Chondrocyte (in vitro differentiated cells): ENCODE measurements at regions not wholly inside any gene's neighbourhood (a gene's known extent, or its start where the extent isn't known, plus 50 kb on each side); places are given as distances from the start of the nearest gene placed in this dataset.

Experiments
- DNase-seq: peaks from one replicate; pipeline ENCODE4 v3.0.0; 2021; ENCODE audit warnings: mixed read lengths, low spot score
- H3K27ac Mint-ChIP-seq: one replicate; pipeline ENCODE4 v1.8.0; 2021; ENCODE audit warnings: mild to moderate bottlenecking, moderate library complexity, mixed read lengths; ENCODE audit not compliant: unreplicated experiment
- H3K27me3 Mint-ChIP-seq: 2 replicates; pipeline ENCODE4 v1.8.0; 2021; ENCODE audit warnings: low read depth, mixed read lengths
- H3K36me3 Mint-ChIP-seq: 2 replicates; pipeline ENCODE4 v1.8.0; 2021; ENCODE audit warnings: low read depth, mixed read lengths
- H3K4me1 Mint-ChIP-seq: 2 replicates; pipeline ENCODE4 v1.8.0; 2021; ENCODE audit warnings: low read depth, mild to moderate bottlenecking, mixed read lengths
- H3K4me3 Mint-ChIP-seq: one replicate; pipeline ENCODE4 v1.8.0; 2021; ENCODE audit warnings: mild to moderate bottlenecking, moderate library complexity, mixed read lengths; ENCODE audit not compliant: unreplicated experiment
- H3K9me3 Mint-ChIP-seq: 2 replicates; pipeline ENCODE4 v1.8.0; 2021; ENCODE audit warnings: low read depth, mixed read lengths
- CTCF ChIP-seq: fragments of 200-600 bp; sonication (generic); IDR thresholded peaks from 2 replicates; pipeline ENCODE4 v1.5.0; 2021; ENCODE audit warnings: antibody characterized with exemption, mild to moderate bottlenecking, moderate library complexity

- Mint-ChIP-seq H3K36me3 (no peaks in the 10 kb centered on the region), H3K9me3 (no peaks in the 10 kb centered on the region), H3K4me3 (no peak overlapping the region), H3K27ac (no peak overlapping the region), H3K27me3 (peaks cover 1% of the 10 kb centered on the region), H3K4me1 (no peaks in the 10 kb centered on the region)
- DNase-seq: no peak
- no peak for TF ChIP-seq CTCF
Observed at GRCh38 chr6:114833211-114833610, 490.4 kb upstream of the HS3ST5 start.

GRCh38 chr6:114830515-114830914 lies 487.7 kb upstream of the HS3ST5 start:
- no peak for DNase-seq
- peaks cover 1% of the 10 kb centered on the region for H3K27me3 Mint-ChIP-seq
- H3K4me3 Mint-ChIP-seq: no peak overlapping the region
- H3K36me3 Mint-ChIP-seq: no peaks in the 10 kb centered on the region
- H3K27ac Mint-ChIP-seq: no peak overlapping the region
- no peaks in the 10 kb centered on the region for H3K9me3 Mint-ChIP-seq
- no peak for TF ChIP-seq CTCF
- no peaks in the 10 kb centered on the region for H3K4me1 Mint-ChIP-seq

- no peak overlapping the region for H3K4me3 Mint-ChIP-seq
- H3K9me3 Mint-ChIP-seq: no peaks in the 10 kb centered on the region
- TF ChIP-seq CTCF: no peak
- H3K27me3 Mint-ChIP-seq: peaks cover 1% of the 10 kb centered on the region
- H3K27ac Mint-ChIP-seq: no peak overlapping the region
- no peaks in the 10 kb centered on the region for H3K36me3 Mint-ChIP-seq
- DNase-seq: no peak
- no peaks in the 10 kb centered on the region for H3K4me1 Mint-ChIP-seq
Observed at GRCh38 chr6:114827135-114827534, 484.3 kb upstream of the HS3ST5 start.

- no peak for DNase-seq
- peaks cover 1% of the 10 kb centered on the region for H3K27me3 Mint-ChIP-seq
- H3K4me1 Mint-ChIP-seq: no peaks in the 10 kb centered on the region
- H3K27ac Mint-ChIP-seq: no peak overlapping the region
- H3K36me3 Mint-ChIP-seq: no peaks in the 10 kb centered on the region
- H3K9me3 Mint-ChIP-seq: no peaks in the 10 kb centered on the region
- H3K4me3 Mint-ChIP-seq: no peak overlapping the region
- no peak for TF ChIP-seq CTCF
Observed at GRCh38 chr6:114824409-114824808, 481.6 kb upstream of the HS3ST5 start.

GRCh38 chr6:114816678-114817077 lies 473.9 kb upstream of the HS3ST5 start:
- Mint-ChIP-seq H3K27ac (no peak overlapping the region), H3K9me3 (peaks cover 3% of the 10 kb centered on the region), H3K4me3 (no peak overlapping the region), H3K4me1 (no peaks in the 10 kb centered on the region), H3K36me3 (no peaks in the 10 kb centered on the region), H3K27me3 (no peaks in the 10 kb centered on the region)
- no peak for DNase-seq
- TF ChIP-seq CTCF: no peak
